ENCODE measurements at regions not wholly inside any gene's neighbourhood (a gene's known extent, or its start where the extent isn't known, plus 50 kb on each side); places are given as distances from the start of the nearest gene placed in this dataset.

DNA sequence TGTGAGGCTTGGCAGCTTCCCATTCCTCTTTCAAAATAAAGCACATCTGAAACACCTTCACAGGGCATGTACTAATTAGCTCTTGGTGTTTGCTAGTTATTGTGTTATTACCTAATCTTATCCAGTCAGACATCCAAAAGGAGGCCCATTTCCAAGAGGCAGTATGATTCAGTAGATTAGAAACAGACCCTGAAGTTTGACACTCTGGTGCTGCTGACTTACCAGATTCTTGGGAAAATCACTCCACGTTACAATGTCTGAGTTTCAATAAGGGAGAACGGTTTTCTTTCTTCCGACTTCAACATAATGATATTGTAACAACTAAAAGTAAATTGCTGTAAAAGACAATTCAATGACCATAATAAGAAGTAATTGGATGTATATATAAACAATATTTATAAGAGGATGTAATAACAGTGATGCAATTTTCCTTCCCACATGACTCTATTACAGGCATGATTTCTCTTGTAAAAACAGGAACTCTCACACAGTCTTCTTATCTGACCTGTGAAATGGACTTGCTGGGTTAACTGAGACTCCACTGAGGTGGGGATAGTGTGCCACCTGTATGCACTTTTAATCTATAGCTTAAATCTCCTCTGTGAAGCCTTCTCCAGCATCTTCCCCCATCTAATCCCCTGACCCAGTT lies 181.3 kb upstream of the ELL2 start:
- RAD21 ChIA-PET (ENCODE audit: unreplicated experiment), result no interaction called here
- BruUV-seq (replicated peaks), result no TSS peak
- Histone ChIP-seq H3K9me3 (replicated peaks; ENCODE audit: control insufficient read depth, insufficient read depth, low read length) (no peaks in the 10 kb centered on the region), H4K20me1 (ENCODE audit: control insufficient read depth, insufficient read depth) (no peaks in the 10 kb centered on the region), H3K27ac (ENCODE audit: control insufficient read depth, insufficient read depth) (no peak overlapping the region), H2AFZ (ENCODE audit: control insufficient read depth, low read depth, low read length) (no peak overlapping the region), H3K79me2 (ENCODE audit: control insufficient read depth, insufficient read depth, low read length) (no peaks in the 10 kb centered on the region), H3K4me2 (ENCODE audit: control insufficient read depth, insufficient read depth) (no peak overlapping the region), H3K36me3 (ENCODE audit: control insufficient read depth in 2 of 2, insufficient read depth in 2 of 2, low read length in 1 of 2) (no peaks in the 10 kb centered on the region), H3K27me3 (replicated peaks in 1 of 2; ENCODE audit: control insufficient read depth in 2 of 2, insufficient read depth in 2 of 2, low read length in 1 of 2) (no peaks in the 10 kb centered on the region), H3K4me3 (no peak overlapping the region), H3K9ac (ENCODE audit: control insufficient read depth, insufficient read depth, low read length) (no peak overlapping the region), H3K4me1 (ENCODE audit: control insufficient read depth, insufficient read depth, low read length) (no peaks in the 10 kb centered on the region)
- FAIRE-seq (no peak), DNase-seq (ENCODE audit: low read depth, low spot score) (no peak), ATAC-seq (no peak)
- POLR2A ChIA-PET, result no interaction called here
- WGBS (ENCODE audit: insufficient coverage, insufficient replicate concordance, low lambda C conversion rate, missing lambda C conversion rate), result 83% methylated on average over 3 of the region's 3 CpGs
- in situ Hi-C loops (cut with MboI) (no loop called here), intact Hi-C loops (cut with micrococcal nuclease; ENCODE audit: unreplicated experiment) (no loop called here)
- CTCF ChIA-PET, result no interaction called here
- TF ChIP-seq, protein P1, sequence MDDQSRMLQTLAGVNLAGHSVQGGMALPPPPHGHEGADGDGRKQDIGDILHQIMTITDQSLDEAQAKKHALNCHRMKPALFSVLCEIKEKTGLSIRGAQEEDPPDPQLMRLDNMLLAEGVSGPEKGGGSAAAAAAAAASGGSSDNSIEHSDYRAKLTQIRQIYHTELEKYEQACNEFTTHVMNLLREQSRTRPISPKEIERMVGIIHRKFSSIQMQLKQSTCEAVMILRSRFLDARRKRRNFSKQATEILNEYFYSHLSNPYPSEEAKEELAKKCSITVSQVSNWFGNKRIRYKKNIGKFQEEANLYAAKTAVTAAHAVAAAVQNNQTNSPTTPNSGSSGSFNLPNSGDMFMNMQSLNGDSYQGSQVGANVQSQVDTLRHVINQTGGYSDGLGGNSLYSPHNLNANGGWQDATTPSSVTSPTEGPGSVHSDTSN (IDR thresholded peaks at IDR 0.05; ENCODE audit: insufficient replicate concordance, low read depth, low read length), result no peak
- no peak for TF ChIP-seq IRF4 (IDR thresholded peaks at IDR 0.05; ENCODE audit: low read depth, low read length)
- no peak for TF ChIP-seq TCF3 (IDR thresholded peaks at IDR 0.05; ENCODE audit: borderline replicate concordance, insufficient read depth, low read depth, low read length)
- TF ChIP-seq WRNIP1 (IDR thresholded peaks at IDR 0.05; ENCODE audit: borderline replicate concordance, low read depth, low read length), result no peak
- no peak for TF ChIP-seq RB1 (IDR thresholded peaks at IDR 0.05; ENCODE audit: borderline replicate concordance)
- no peak for TF ChIP-seq CTCF (IDR thresholded peaks at IDR 0.05 in 2 of 3, conservative IDR thresholded peaks at IDR 0.05 in 1 of 3; ENCODE audit: control insufficient read depth in 2 of 3, extremely low read depth in 1 of 3, insufficient read depth in 1 of 3, low read depth in 3 of 3, low read length in 3 of 3)
- no peak for TF ChIP-seq MAX (IDR thresholded peaks at IDR 0.05; ENCODE audit: low read depth, low read length)
- no peak for TF ChIP-seq EZH2 (IDR thresholded peaks at IDR 0.05; ENCODE audit: borderline replicate concordance, control insufficient read depth, low read depth, low read length)
- TF ChIP-seq SPI1 (IDR thresholded peaks at IDR 0.05; ENCODE audit: borderline replicate concordance, insufficient read depth, low read depth, low read length), result no peak
- no peak for TF ChIP-seq ATF3 (IDR thresholded peaks at IDR 0.05; ENCODE audit: borderline replicate concordance, extremely low read depth, low read depth, low read length)
- SMC1A ChIA-PET (ENCODE audit: uncharacterized antibody, unreplicated experiment), result interaction anchor here (1.1 kb wide), 1 partner anchor 8 kb away, joined by 3 read pairs; no protein-coding TSS in a partner anchor
